Lower leg skin (tissue), 4 donors: ENCODE measurements at regions not wholly inside any gene's neighbourhood (a gene's known extent, or its start where the extent isn't known, plus 50 kb on each side); places are given as distances from the start of the nearest gene placed in this dataset.

Experiments
- DNase-seq, 2 donors: peaks; one replicate each; pipeline ENCODE4 v3.0.0-alpha.2; 2019; ENCODE audit warnings: low spot score in 2 of 2
- H3K4me3 ChIP-seq: fragments of 200-600 bp; sonication (generic); 2 replicates; pipeline ENCODE4 v1.5.1; 2017; ENCODE audit warnings: mild to moderate bottlenecking, low read depth; ENCODE audit not compliant: poor library complexity, severe bottlenecking
- POLR2A ChIP-seq, 2 donors: fragments of 450-650 bp; IDR thresholded peaks; one replicate each; pipeline ENCODE4 v1.6.1; 2016 to 2017; ENCODE audit warnings: antibody characterized with exemption in 2 of 2, mild to moderate bottlenecking in 1 of 2, moderate library complexity in 1 of 2
- WGBS, 2 donors: methylation state at CpG; one replicate each; pipeline ENCODE4 v1.1.5; 2018; 5-methylcytosine and 5-hydroxymethylcytosine counted together
- intact Hi-C: fragments of 100-400 bp; cut with DNase I; formaldehyde crosslinking; loops from one replicate; pipeline ENCODE4 v1.15.0; 2023; ENCODE audit warnings: low total_unique reads
- TF ChIP-seq, protein P1 (sequence below), 3 donors: fragments of 450-650 bp; IDR thresholded peaks; one replicate each; pipeline ENCODE4 v1.5.1; 2016; ENCODE audit warnings: antibody characterized with exemption in 3 of 3, mild to moderate bottlenecking in 3 of 3, moderate library complexity in 2 of 3

DNA sequence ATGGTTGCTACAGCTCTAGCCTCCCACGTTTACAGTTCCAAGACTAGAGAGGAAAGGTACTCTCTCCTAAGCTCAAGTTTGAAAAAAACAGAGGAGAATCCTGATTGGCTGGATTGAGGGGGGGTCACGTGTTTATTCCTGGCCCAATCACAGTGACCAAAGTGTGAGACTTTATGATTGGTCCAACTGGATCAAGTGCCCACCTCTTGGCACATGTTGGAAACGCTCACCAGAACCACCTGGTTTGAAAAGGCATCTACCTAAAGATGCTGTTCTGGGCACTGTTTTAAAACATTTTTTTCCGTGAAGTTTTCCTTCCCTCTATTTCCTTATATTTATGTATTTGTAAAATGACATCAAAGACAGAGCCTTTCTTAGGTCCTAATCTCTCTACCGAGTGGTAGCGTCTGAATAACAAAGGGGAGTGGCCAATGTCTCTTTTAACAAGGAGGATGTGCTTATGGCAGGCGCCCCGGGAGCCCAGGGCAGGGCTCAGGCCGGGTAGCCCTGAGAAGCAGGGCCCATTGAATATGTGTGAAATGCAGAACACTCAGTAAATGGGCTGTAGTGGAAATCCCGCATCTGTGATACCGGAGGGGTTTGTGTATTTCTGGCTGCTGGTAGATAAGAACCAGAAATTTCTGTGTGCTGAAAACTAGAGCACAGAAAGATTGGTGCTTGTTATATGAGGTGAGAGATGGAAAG is 146.2 kb downstream of the ATP23 start:
- 68 to 69% methylated on average over 11 of the region's 11 CpGs for WGBS, 2 donors
- H3K4me3 ChIP-seq: no peak overlapping the region
- DNase-seq: no peak
- intact Hi-C loops: no loop called here
- TF ChIP-seq, protein P1, sequence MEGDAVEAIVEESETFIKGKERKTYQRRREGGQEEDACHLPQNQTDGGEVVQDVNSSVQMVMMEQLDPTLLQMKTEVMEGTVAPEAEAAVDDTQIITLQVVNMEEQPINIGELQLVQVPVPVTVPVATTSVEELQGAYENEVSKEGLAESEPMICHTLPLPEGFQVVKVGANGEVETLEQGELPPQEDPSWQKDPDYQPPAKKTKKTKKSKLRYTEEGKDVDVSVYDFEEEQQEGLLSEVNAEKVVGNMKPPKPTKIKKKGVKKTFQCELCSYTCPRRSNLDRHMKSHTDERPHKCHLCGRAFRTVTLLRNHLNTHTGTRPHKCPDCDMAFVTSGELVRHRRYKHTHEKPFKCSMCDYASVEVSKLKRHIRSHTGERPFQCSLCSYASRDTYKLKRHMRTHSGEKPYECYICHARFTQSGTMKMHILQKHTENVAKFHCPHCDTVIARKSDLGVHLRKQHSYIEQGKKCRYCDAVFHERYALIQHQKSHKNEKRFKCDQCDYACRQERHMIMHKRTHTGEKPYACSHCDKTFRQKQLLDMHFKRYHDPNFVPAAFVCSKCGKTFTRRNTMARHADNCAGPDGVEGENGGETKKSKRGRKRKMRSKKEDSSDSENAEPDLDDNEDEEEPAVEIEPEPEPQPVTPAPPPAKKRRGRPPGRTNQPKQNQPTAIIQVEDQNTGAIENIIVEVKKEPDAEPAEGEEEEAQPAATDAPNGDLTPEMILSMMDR (IDR thresholded peaks at IDR 0.05): no peak
- no peak for TF ChIP-seq POLR2A (IDR thresholded peaks at IDR 0.05)

DNA sequence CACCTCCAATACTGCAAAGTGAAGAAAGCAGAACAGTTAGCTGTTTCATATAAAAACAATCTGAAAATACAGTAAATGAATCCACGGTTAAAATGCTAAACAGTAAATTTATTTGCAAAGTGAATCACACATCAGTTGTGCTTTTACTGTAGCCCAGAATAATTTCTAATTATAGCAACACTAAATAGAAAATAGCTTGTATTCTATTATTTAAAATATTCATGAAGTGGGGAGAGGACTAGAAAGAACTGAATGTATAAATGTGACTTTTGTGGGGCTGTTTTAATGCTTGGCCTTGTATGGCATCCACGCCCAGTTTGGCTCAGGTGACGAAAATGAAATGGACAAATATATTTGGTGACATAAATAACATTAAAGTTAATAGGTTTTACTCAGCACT is 148.2 kb downstream of the ATP23 start:
- intact Hi-C loops: no loop called here
- TF ChIP-seq POLR2A (IDR thresholded peaks at IDR 0.05): no peak
- TF ChIP-seq, protein P1 (IDR thresholded peaks at IDR 0.05): no peak
- no peak for DNase-seq
- WGBS, 2 donors: 48 to 50% methylated on average over 3 of the region's 3 CpGs
- no peak overlapping the region for H3K4me3 ChIP-seq

DNA sequence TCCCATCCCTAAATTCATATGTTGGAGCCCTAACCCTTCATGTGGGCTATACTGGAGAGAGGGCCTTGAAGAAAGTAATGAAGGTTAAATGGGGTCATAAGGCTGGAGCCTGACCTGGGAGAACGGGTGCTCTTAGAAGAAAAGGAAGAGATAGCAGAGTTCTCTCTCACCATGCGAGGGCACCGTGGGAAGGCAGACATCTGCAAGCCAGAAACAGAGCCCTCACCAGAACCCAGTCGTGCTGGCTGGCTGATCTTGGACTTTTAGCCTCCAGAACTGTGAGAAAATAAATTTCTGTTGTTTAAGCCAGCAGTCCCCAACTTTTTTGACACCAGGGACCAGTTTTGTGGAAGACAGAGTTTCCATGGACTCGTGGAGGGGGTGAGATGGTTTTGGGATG is 149.3 kb downstream of the ATP23 start:
- H3K4me3 ChIP-seq: no peak overlapping the region
- WGBS, 2 donors: 64 to 89% methylated on average over 5 of the region's 5 CpGs
- intact Hi-C loops: no loop called here
- no peak for DNase-seq
- no peak for TF ChIP-seq POLR2A (IDR thresholded peaks at IDR 0.05)
- TF ChIP-seq, protein P1 (IDR thresholded peaks at IDR 0.05): no peak

DNA sequence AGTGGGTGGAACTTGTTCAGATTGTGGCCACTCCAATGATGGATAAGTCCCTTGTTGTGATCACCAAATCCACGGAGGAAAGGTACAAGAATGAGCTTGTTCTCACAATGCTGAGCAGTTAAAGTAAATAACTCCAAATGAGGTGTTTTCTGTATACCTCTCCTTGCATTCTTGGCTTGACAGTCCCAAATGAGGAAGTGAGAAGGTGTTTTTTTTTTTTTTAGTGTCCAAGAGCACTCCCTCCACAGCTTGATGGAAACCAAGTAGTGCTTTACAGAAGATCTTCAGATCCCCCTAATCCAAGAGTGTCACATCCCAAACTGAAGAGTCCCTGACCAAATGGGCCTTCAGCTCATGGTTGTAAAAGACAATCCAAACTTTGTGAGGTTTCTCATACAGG is 153.6 kb downstream of the ATP23 start:
- intact Hi-C loops: no loop called here
- DNase-seq: no peak
- TF ChIP-seq POLR2A (IDR thresholded peaks at IDR 0.05): no peak
- TF ChIP-seq, protein P1 (IDR thresholded peaks at IDR 0.05): no peak
- H3K4me3 ChIP-seq: no peak overlapping the region
- WGBS, 2 donors: 77 to 84% methylated on average over 1 of the region's 1 CpG

DNA sequence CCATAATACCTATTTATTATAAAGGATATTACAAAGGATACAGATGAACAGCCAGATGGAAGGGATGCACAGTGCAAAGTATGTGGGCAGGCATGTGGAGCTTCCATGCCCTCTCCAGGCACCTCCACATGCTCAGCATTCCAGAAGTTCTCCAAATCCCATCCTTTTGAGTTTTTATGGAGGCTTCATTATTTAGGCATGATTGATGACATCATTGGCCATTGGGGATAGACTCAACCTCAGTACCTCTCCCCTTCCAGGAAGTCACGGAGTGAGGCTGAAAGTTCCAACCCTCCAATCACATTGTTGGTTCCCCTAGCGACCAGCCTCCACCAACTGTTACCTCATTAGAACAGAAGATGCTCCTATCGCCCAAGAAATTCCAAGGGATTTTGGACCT is 156.4 kb downstream of the ATP23 start:
- no peak for TF ChIP-seq POLR2A (IDR thresholded peaks at IDR 0.05)
- TF ChIP-seq, protein P1 (IDR thresholded peaks at IDR 0.05): no peak
- intact Hi-C loops: no loop called here
- H3K4me3 ChIP-seq: no peak overlapping the region
- no peak for DNase-seq
- WGBS, 2 donors: 81 to 89% methylated on average over 3 of the region's 3 CpGs

DNA sequence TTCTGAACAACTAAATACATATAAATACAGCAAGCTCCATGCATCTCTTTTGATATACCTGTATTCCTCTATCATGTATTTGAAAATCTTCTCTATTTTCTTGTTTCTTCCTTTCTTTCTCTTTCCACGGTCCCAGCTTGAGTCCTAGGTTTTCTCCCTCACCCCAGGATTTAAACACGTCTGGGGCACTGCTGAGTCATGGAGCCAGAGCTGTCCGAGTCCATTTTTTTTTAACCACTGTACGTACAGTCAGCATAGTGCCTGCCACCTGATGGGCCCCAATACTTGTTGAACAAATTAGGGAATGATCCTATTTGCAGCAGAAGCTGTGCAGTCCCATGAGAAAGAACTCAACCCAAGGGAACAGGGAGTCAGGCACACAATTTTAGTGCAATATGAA is 158.1 kb downstream of the ATP23 start:
- no peak for DNase-seq
- TF ChIP-seq POLR2A (IDR thresholded peaks at IDR 0.05): no peak
- TF ChIP-seq, protein P1 (IDR thresholded peaks at IDR 0.05): no peak
- H3K4me3 ChIP-seq: no peak overlapping the region
- intact Hi-C loops: no loop called here
- WGBS, 2 donors: 75 to 77% methylated on average over 4 of the region's 4 CpGs
